22Rv1 (cell line): ENCODE measurements at regions not wholly inside any gene's neighbourhood (a gene's known extent, or its start where the extent isn't known, plus 50 kb on each side); places are given as distances from the start of the nearest gene placed in this dataset.
"Not testable (repeated sequence)": the region's sequence is repeated elsewhere in the genome, so short reads cannot be mapped to it uniquely, and the experiment has no call there.

Experiments used
- H3K27ac ChIP-seq: fragments of 450-650 bp; 2 replicates; pipeline ENCODE4 v1.5.1; 2017
- CTCF ChIP-seq: fragments of 450-650 bp; IDR thresholded peaks from 2 replicates; pipeline ENCODE4 v1.5.1; 2017; ENCODE audit warnings: mild to moderate bottlenecking
- ZFX ChIP-seq: fragments of 450-650 bp; IDR thresholded peaks from 2 replicates; pipeline ENCODE4 v1.6.1; 2017; ENCODE audit warnings: antibody characterized with exemption, borderline replicate concordance

- H3K27ac ChIP-seq: no peak overlapping the region
- no peak for TF ChIP-seq CTCF
- TF ChIP-seq ZFX: no peak
Observed at GRCh38 chr10:61223576-61223975, 229.6 kb downstream of the TMEM26 start.

GRCh38 chr10:61219696-61220095, 233.5 kb downstream of the TMEM26 start:
- TF ChIP-seq CTCF (no peak), ZFX (no peak)

GRCh38 chr10:61217851-61218565, 235.2 kb downstream of the TMEM26 start:
- H3K27ac ChIP-seq: no peak overlapping the region
- no peak for TF ChIP-seq CTCF
- no peak for TF ChIP-seq ZFX

More at GRCh38 chr10:61219696-61220095, 233.5 kb downstream of the TMEM26 start:
- no peak overlapping the region for H3K27ac ChIP-seq

- TF ChIP-seq ZFX (no peak), CTCF (no peak)
- no peak overlapping the region for H3K27ac ChIP-seq
Observed at GRCh38 chr10:61215246-61215645, 237.9 kb downstream of the TMEM26 start.

GRCh38 chr10:61211468-61211867, 241.7 kb downstream of the TMEM26 start:
- TF ChIP-seq ZFX: no peak
- TF ChIP-seq CTCF: no peak
- H3K27ac ChIP-seq: no peak overlapping the region

GRCh38 chr10:61197057-61197456, 253.1 kb upstream of the RHOBTB1 start:
- no peak overlapping the region for H3K27ac ChIP-seq
- TF ChIP-seq ZFX: no peak
- no peak for TF ChIP-seq CTCF

- no peak overlapping the region for H3K27ac ChIP-seq
- TF ChIP-seq CTCF (no peak), ZFX (no peak)
Observed at GRCh38 chr10:61195211-61195610, 251.2 kb upstream of the RHOBTB1 start.

GRCh38 chr10:61192589-61192988, 248.6 kb upstream of the RHOBTB1 start:
- not testable (repeated sequence) for H3K27ac ChIP-seq
